Loucy (cell line): ENCODE measurements at regions not wholly inside any gene's neighbourhood (a gene's known extent, or its start where the extent isn't known, plus 50 kb on each side); places are given as distances from the start of the nearest gene placed in this dataset.

Experiments used
- CTCF ChIP-seq: fragments of 200-600 bp; sonication (generic); conservative IDR thresholded peaks from 2 replicates; pipeline ENCODE4 v1.5.1; 2014; ENCODE audit warnings: mild to moderate bottlenecking, antibody characterized with exemption, low read length
- EZH2phosphoT487 ChIP-seq: fragments of 200-600 bp; IDR thresholded peaks from 2 replicates; pipeline ENCODE4 v1.6.1; 2018; ENCODE audit warnings: antibody characterized with exemption, mild to moderate bottlenecking, moderate library complexity, borderline replicate concordance

GRCh38 chr2:128399690-128400291 lies 81.1 kb upstream of the HS6ST1 start:
- no peak for TF ChIP-seq CTCF
- TF ChIP-seq EZH2phosphoT487, result no peak
